ENCODE measurements at regions not wholly inside any gene's neighbourhood (a gene's known extent, or its start where the extent isn't known, plus 50 kb on each side); places are given as distances from the start of the nearest gene placed in this dataset.

DNA sequence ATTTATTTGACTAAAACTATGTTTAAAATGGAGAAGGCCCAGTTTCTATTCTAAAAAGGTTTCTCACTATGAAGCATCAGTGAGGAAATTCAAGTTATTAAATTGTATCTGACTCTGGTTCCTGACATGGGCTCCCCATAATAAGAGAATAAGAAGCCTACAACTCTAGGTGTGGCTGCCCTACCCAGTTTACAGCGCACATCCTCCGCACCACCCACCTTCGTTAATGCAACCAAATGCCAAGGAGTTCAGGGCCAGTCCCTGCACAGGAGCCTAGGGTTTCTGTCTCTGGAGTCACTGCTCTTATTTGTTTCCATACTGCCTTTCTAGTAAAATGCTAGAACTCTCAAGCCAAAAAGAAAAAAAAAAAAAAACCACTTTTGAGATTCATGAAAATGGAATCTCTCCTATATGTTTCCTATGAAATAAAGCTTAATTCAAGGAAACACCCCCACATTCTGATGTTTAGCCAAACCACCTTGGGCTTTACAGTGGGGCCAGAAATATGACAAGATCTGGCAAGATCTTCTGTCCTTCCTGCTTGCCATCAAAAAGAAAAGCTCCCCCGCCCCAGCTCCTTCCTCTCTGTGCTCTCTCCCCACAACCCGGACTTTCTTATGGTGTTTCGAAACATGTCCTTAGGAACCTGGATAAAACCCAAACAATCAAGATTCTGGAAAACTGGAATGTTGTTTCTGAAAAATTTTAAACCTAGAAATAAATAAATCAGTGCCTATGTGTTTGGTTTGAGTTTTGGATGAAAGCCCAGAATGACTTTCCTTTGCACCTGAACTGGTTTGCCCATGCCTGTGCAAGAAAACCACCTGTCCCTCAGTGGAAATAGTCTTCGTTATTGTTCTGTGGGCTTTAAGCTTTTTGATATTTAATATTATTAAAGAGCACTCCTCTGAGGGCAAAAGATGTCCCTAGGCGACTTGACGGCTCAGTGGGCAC, 136.7 kb downstream of the SP3 start:
- H3K27ac ChIP-seq, result no peak overlapping the region
- H3K4me3 ChIP-seq, result no peak overlapping the region

- no peak overlapping the region for H3K4me3 ChIP-seq
- H3K27ac ChIP-seq, result no peak overlapping the region
These were observed 135.4 kb downstream of the SP3 start for GRCh38 chr2:173829727-173830126.

DNA sequence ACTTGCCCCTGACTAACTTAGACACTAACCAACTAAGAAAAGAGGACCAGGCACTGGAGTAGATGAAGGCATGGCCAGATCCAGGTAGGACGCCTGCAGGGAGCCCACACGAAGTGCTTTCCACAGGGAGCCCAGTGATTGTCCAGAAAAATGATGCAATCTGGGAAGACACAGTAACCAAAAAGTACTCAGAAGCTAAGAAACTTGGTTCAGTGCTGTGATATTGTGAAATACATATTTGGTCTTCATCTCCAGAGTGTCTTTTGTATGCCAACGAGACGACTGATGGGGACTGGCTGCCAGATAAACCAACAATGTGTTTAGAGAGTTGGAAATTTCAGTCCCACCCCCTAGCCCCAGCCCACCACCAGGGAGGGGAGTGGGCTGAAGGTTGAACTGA, 135.0 kb downstream of the SP3 start:
- H3K27ac ChIP-seq, result no peak overlapping the region
- no peak overlapping the region for H3K4me3 ChIP-seq

GRCh38 chr2:173831312-173832229, 133.6 kb downstream of the SP3 start:
- no peak overlapping the region for H3K4me3 ChIP-seq
- peak overlapping the region in 8 of 21 experiments; percentile 5 to 70 (median 50) for H3K27ac ChIP-seq

DNA sequence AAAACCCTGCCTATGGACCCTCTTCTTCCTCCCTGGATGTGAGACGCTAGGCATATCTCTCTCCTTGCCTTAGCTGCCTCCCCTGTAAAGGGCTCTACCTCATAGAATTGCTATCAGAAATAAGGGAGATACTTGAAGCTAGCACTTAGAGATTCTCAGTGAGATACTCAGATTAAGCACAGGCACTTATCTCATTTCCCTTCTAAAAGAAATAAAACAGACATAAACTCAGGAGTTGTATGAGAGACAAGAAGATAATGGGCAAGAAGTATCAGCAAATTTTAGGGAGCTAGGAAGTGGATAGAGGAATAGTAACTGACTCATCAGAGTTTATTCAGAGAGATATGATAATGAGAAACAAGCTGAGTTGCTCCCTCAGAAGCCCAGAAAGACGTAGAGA, 131.0 kb downstream of the SP3 start:
- H3K4me3 ChIP-seq, result no peak overlapping the region
- no peak overlapping the region for H3K27ac ChIP-seq

DNA sequence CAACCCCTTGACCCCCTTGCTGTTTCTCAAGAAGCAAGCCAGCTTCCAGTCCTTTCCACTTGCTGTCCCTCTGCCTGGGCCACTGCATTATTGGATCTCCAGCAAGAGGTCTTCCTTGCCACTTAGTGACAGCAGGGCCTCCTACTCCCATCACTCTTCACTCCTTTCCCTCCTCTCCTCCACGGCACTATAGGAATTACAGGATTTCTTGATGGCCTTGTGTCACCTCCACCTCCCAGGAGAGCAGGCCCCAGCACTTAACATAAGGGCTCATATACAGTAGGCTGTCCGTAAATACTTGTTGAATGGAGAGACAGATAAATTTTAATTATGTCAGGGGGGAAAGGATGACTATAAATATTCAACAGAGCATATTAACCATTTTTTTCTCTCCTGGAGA, 129.4 kb downstream of the SP3 start:
- Histone ChIP-seq H3K27ac (peak overlapping the region in 1 of 21 experiments; percentile 10), H3K4me3 (no peak overlapping the region)

DNA sequence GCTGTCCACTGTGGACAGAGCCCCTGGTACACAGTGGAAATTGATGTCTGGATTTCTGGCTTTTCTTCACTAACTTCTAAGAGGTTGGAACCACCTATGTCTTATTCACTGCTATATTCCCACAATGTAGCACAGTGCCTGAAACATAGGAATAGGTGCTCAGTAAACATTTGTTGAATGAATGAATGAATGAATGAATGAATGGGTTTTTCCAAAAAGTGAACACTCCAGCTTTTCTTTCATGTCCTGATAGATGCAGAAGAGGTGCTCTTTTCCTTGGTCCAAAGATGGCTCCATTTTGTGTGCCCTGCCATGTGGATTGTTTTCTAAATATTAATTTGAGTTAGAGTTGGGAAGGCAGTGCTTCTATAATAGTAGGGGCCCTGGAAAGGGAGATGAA, 124.1 kb downstream of the SP3 start:
- Histone ChIP-seq H3K4me3 (no peak overlapping the region), H3K27ac (no peak overlapping the region)

- no peak overlapping the region for H3K27ac ChIP-seq
- H3K4me3 ChIP-seq, result no peak overlapping the region
These were observed 121.6 kb downstream of the SP3 start for GRCh38 chr2:173843526-173843925.

GRCh38 chr2:173851141-173851641, 114.0 kb downstream of the SP3 start:
- Histone ChIP-seq H3K4me3 (no peak overlapping the region), H3K27ac (no peak overlapping the region)

DNA sequence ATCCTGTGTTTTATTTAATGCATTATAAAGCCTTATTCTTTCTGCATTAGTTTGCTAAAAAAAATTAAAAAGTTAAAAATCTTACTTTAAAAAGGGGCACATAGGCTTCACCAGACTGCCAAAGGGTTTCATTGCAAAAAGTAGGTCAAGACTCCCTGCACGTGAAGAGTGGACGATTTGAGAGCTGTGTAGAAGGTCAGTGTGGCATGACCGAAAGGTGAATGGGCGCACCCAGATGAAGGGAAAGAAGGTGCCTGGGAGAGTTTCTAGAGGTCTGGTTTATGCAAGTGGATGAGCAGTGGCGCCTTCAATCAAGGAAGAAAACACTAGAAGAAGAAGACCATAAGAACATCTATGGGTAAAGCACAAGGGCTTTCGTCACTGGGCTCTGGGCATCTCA, 111.0 kb downstream of the SP3 start:
- Histone ChIP-seq H3K27ac (no peak overlapping the region), H3K4me3 (no peak overlapping the region)

DNA sequence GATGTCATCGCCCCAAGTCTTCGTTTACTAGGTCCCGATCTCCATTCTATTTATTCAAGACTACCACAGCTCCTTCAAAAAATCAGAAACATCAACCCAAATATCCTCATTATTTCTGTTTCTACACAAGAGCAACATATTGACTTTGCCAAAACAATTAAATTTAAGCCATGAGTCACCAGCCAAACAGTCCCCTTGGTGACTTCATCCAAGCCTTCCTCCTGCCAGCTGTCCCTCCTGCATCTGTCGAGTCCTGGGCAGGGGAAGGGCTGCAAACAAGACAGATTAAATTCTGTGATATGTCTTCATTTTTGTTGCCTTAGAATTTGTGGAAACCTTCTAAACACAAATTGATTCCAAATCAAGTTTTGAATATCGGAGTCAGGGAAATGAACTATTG, 110.3 kb downstream of the SP3 start:
- no peak overlapping the region for H3K4me3 ChIP-seq
- peak overlapping the region in 1 of 21 experiments; percentile 10 for H3K27ac ChIP-seq

- no peak overlapping the region for H3K4me3 ChIP-seq
- H3K27ac ChIP-seq, result no peak overlapping the region
These were observed 109.5 kb downstream of the SP3 start for GRCh38 chr2:173855661-173856060.

All from skin epidermis (tissue), 12 donors.